ENCODE measurements at regions not wholly inside any gene's neighbourhood (a gene's known extent, or its start where the extent isn't known, plus 50 kb on each side); places are given as distances from the start of the nearest gene placed in this dataset.

- TF ChIP-seq CTCF (IDR thresholded peaks at IDR 0.05 in 2 of 3, conservative IDR thresholded peaks at IDR 0.05 in 1 of 3; ENCODE audit: borderline replicate concordance in 1 of 3, insufficient read depth in 1 of 3, low read depth in 2 of 3, low read length in 2 of 3) = no peak
- TF ChIP-seq MAX (IDR thresholded peaks at IDR 0.05) = no peak
- no peak for TF ChIP-seq POLR2AphosphoS5 (IDR thresholded peaks at IDR 0.05; ENCODE audit: low read depth, low read length)
- no peak for TF ChIP-seq EZH2phosphoT487 (IDR thresholded peaks at IDR 0.05; ENCODE audit: borderline replicate concordance)
Measured at GRCh38 chr7:45461026-45461425, 113.1 kb upstream of the ADCY1 start.

Data from HCT116 (cell line).